KMS-11 (cell line): ENCODE measurements at regions not wholly inside any gene's neighbourhood (a gene's known extent, or its start where the extent isn't known, plus 50 kb on each side); places are given as distances from the start of the nearest gene placed in this dataset.

ENCODE experiments used
- H2AFZ ChIP-seq: fragments of 200-600 bp; sonication (generic); 2 replicates; pipeline ENCODE4 v1.6.1; 2016; ENCODE audit warnings: antibody characterized with exemption, mixed run types, low read depth
- H3K27ac ChIP-seq: fragments of 200-600 bp; sonication (generic); 2 replicates; pipeline ENCODE4 v1.6.1; 2016; ENCODE audit warnings: mild to moderate bottlenecking, mixed run types
- H3K27me3 ChIP-seq: fragments of 200-600 bp; sonication (generic); 2 replicates; pipeline ENCODE4 v1.6.1; 2017; ENCODE audit warnings: mild to moderate bottlenecking, low read depth, mixed run types, moderate library complexity; ENCODE audit not compliant: insufficient read depth
- H3K36me3 ChIP-seq: fragments of 200-600 bp; sonication (generic); 2 replicates; pipeline ENCODE4 v1.6.1; 2017; ENCODE audit warnings: mild to moderate bottlenecking, mixed run types; ENCODE audit not compliant: insufficient read depth
- H3K4me1 ChIP-seq: fragments of 200-600 bp; sonication (generic); 2 replicates; pipeline ENCODE4 v1.6.1; 2016; ENCODE audit warnings: mild to moderate bottlenecking, low read depth, mixed run types; ENCODE audit not compliant: poor library complexity, severe bottlenecking
- H3K4me2 ChIP-seq: fragments of 200-600 bp; sonication (generic); 2 replicates; pipeline ENCODE4 v1.7.0; 2016; ENCODE audit warnings: mild to moderate bottlenecking, mixed run types
- H3K4me3 ChIP-seq: fragments of 200-600 bp; sonication (generic); IDR thresholded peaks from 2 replicates; pipeline ENCODE4 v1.6.1; 2017; ENCODE audit warnings: low read depth, low read length, mixed read lengths; ENCODE audit not compliant: insufficient read depth
- H3K79me2 ChIP-seq: fragments of 200-600 bp; sonication (generic); 2 replicates; pipeline ENCODE4 v1.6.1; 2016; ENCODE audit warnings: low read depth, mixed run types; ENCODE audit not compliant: insufficient read depth
- H3K9ac ChIP-seq: fragments of 200-600 bp; sonication (generic); 2 replicates; pipeline ENCODE4 v1.6.1; 2016; ENCODE audit warnings: mild to moderate bottlenecking, mixed run types
- H4K20me1 ChIP-seq: fragments of 200-600 bp; sonication (generic); 2 replicates; pipeline ENCODE4 v1.6.1; 2016; ENCODE audit warnings: mild to moderate bottlenecking, mixed run types; ENCODE audit not compliant: insufficient read depth
- CTCF ChIP-seq: fragments of 200-600 bp; sonication (generic); conservative IDR thresholded peaks from 2 replicates; pipeline ENCODE4 v1.6.1; 2017; ENCODE audit warnings: low read depth, mild to moderate bottlenecking, antibody characterized with exemption, low read length, moderate library complexity, mixed read lengths

DNA sequence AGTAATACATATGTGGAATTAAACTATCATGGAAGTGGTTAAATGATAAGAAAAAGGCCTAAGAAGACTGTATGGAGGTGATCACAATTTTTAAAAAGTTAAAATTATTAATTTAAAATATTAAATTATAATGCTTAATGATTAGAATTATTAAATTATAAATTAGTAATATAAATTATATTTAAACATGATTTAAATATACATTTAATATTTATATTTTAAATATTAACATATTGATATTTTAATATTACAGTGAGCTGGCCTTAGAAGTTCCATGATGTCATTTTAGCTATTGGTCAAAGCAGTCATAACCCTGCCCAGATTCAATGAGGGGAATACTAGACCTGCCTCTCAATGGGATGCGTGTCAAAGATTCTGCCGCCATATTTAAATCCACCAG, 281.2 kb downstream of the PRDM2 start:
- no peaks in the 10 kb centered on the region for H3K79me2 ChIP-seq
- no peaks in the 10 kb centered on the region for H3K4me1 ChIP-seq
- no peak for TF ChIP-seq CTCF
- no peak overlapping the region for H3K4me2 ChIP-seq
- no peaks in the 10 kb centered on the region for H3K36me3 ChIP-seq
- H4K20me1 ChIP-seq: no peaks in the 10 kb centered on the region
- no peaks in the 10 kb centered on the region for H3K27me3 ChIP-seq
- H3K27ac ChIP-seq: no peak overlapping the region
- no peak overlapping the region for H3K9ac ChIP-seq
- H2AFZ ChIP-seq: no peak overlapping the region
- no peak overlapping the region for H3K4me3 ChIP-seq

DNA sequence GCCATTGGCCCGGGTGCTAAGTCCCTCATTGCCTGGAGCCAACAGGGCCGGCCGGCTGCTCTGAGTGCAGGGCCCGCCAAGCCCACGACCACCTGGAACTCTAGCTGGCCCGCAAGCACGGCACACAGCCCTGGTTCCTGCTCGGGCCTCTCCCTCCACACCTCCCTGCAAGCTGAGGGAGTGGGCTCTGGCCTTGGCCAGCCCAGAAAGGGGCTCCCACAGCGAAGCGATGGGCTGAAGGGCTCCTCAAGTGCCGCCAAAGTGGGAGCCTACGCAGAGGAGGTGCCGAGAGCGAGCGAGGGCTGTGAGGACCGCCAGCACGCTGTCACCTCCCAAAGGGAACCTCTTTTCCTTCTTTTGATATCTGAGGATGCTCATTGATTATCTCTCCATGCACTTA, 283.4 kb downstream of the PRDM2 start:
- Histone ChIP-seq H3K27me3 (no peaks in the 10 kb centered on the region), H3K4me1 (no peaks in the 10 kb centered on the region), H2AFZ (no peak overlapping the region), H3K79me2 (no peaks in the 10 kb centered on the region), H3K36me3 (no peaks in the 10 kb centered on the region), H3K4me3 (no peak overlapping the region), H4K20me1 (no peaks in the 10 kb centered on the region), H3K9ac (no peak overlapping the region), H3K4me2 (no peak overlapping the region), H3K27ac (no peak overlapping the region)
- TF ChIP-seq CTCF: no peak

GRCh38 chr1:13990939-13991338, 291.0 kb downstream of the PRDM2 start:
- Histone ChIP-seq H3K79me2 (no peaks in the 10 kb centered on the region), H2AFZ (no peak overlapping the region), H3K4me1 (no peaks in the 10 kb centered on the region), H3K27me3 (no peaks in the 10 kb centered on the region), H3K9ac (no peak overlapping the region), H3K4me2 (no peak overlapping the region), H3K4me3 (no peak overlapping the region), H3K36me3 (no peaks in the 10 kb centered on the region), H4K20me1 (no peaks in the 10 kb centered on the region), H3K27ac (no peak overlapping the region)
- no peak for TF ChIP-seq CTCF

DNA sequence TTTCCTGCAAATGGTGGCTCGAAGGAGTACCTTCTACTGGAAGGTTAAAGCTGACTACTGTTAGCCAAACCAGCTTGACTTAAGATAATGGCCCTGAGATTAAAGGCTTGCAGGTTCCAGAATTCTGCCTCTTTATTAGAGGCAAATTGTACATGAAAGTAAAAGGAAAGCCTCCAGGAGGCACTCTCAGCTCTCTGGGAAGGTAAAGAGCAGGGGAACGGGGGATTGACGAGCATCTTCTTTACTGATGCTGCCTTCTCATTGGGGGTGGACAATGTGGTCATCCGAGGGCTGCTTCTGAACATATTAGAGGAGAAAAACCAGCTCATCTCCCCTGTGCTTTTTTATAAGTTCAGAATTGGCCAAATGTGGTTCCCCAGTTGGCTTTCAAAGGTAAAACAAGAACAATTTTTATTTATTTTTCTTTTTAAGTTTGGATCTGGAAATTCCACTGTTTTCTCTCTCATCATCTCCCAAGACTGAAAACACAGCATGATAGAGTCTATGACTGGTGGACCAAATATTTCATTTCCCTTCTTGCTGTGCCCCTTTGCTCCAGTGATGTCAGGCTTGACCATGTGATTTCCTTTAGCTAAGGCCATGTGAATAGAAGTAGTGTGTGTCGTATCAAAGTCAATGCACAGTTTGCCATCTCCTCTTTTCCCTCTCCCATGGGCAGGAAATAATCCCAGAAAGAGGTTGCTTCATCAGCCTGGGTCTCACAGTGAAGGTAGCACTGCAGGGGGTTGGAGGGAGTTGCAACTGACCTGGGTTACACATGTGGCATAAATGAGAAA, 292.7 kb downstream of the PRDM2 start:
- Histone ChIP-seq H3K4me2 (no peak overlapping the region), H2AFZ (no peak overlapping the region), H3K4me3 (no peak overlapping the region), H3K27me3 (no peaks in the 10 kb centered on the region), H3K27ac (no peak overlapping the region), H3K9ac (no peak overlapping the region), H3K79me2 (no peaks in the 10 kb centered on the region), H4K20me1 (no peaks in the 10 kb centered on the region), H3K36me3 (no peaks in the 10 kb centered on the region), H3K4me1 (no peaks in the 10 kb centered on the region)
- TF ChIP-seq CTCF: no peak
